ENCODE measurements at regions not wholly inside any gene's neighbourhood (a gene's known extent, or its start where the extent isn't known, plus 50 kb on each side); places are given as distances from the start of the nearest gene placed in this dataset.

DNA sequence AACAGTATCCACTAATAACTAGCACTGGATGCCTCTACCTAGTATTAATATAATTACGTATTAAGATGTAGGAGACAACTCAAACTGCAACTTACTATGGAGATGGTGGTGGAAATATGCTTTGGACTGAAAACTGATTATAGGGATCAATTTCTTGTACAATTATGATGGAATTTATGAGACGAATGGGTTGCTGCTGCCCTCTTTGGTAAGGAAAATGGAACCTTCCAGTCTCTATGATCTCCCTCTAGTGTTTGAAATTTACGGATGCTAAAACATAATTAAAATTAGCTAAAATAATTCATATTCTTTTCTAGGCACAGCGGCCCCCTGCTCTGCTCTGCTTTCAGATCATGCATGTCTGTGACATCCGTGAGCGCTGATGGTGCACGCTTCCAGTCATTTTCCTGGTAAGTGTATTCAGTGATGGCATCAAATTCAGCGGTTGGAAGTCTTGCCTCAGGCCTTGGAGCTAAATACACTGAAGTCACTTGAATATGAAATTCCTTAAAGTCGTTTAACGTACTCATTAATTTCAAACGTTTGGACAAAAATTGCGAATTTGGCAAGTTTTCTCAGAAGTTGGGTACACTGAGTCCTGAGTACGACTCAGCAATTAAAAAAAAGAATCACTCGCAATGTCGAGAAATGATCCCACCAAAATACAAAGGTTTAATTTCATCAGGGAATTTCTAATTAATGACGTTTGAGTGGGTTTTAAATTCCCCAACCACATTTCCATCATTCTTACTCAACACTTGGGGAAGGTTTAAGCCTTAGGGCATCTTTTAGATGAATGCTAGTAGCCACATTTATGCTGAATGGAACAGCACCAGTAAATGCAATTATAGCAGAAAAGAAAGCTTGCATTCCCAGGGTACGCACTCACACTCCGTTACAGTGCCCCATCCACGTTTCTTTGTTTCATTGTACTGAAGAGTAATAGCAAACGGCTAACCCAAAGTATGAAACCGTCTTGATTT is 132.6 kb downstream of the NR2F2 start:
- peak; percentile 13 to 30 for DNase-seq (ENCODE audit: low read depth in 2 of 2)
- no peak overlapping the region for H3K4me3 ChIP-seq (replicated peaks in 1 of 2; ENCODE audit: low read depth in 2 of 2, low read length in 2 of 2)
- TF ChIP-seq CTCF (IDR thresholded peaks at IDR 0.05; ENCODE audit: low read depth, low read length): no peak

DNA sequence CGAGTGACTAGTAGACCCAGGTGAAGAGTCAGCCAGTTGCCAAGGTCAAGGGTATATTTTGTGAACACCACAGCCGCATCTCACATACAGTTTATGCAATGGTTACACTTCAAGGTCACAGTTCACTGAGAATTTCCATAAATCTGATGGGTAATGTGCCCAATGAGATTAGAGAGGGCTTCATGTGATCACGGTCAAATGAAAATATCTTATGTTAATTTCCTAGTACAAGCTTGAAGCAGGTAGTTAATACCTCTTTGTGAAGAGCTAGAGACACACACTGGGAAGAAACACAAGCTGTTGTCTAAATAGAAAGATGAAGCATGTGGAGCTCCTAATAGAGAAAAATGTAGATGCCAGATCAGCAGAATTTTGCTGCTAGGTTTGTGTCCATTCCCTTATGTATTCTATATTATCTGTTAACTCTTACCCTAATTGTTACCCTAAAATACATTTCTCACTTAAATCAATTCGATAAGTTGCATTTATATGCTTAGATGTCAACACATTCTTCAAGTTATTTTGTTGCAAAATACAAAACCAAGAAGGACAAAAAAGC is 136.0 kb downstream of the NR2F2 start:
- DNase-seq (ENCODE audit: low read depth in 2 of 2): no peak
- TF ChIP-seq CTCF (IDR thresholded peaks at IDR 0.05; ENCODE audit: low read depth, low read length): no peak
- H3K4me3 ChIP-seq (replicated peaks in 1 of 2; ENCODE audit: low read depth in 2 of 2, low read length in 2 of 2): no peak overlapping the region

DNA sequence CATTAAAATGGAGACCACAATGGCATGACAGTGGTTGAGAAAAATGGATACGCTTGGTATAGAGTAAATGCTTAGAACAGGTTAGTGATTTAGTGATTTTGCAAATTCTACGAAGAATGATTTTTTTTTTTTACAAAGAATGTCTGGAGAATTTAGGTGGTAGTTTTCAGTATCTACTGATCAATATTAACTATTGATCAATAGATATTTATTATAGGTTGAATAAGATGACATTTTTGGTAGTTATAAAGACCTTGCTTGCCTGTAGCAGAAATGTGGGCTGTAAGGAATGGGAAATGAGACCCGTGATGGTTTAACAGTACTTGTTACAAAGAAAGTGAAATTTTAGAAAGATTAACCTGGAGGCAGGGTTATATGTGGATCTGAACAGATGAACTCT is 137.5 kb downstream of the NR2F2 start:
- no peak for DNase-seq (ENCODE audit: low read depth in 2 of 2)
- TF ChIP-seq CTCF (IDR thresholded peaks at IDR 0.05; ENCODE audit: low read depth, low read length): no peak
- H3K4me3 ChIP-seq (replicated peaks in 1 of 2; ENCODE audit: low read depth in 2 of 2, low read length in 2 of 2): no peak overlapping the region

GRCh38 chr15:96470681-96471310 is 140.3 kb downstream of the NR2F2 start:
- no peak for DNase-seq (ENCODE audit: low read depth in 2 of 2)
- TF ChIP-seq CTCF (IDR thresholded peaks at IDR 0.05; ENCODE audit: low read depth, low read length): no peak
- no peak overlapping the region for H3K4me3 ChIP-seq (replicated peaks in 1 of 2; ENCODE audit: low read depth in 2 of 2, low read length in 2 of 2)

GRCh38 chr15:96472681-96473080 is 142.2 kb downstream of the NR2F2 start:
- no peak for TF ChIP-seq CTCF (IDR thresholded peaks at IDR 0.05; ENCODE audit: low read depth, low read length)
- no peak overlapping the region for H3K4me3 ChIP-seq (replicated peaks in 1 of 2; ENCODE audit: low read depth in 2 of 2, low read length in 2 of 2)
- DNase-seq (ENCODE audit: low read depth in 2 of 2): no peak

DNA sequence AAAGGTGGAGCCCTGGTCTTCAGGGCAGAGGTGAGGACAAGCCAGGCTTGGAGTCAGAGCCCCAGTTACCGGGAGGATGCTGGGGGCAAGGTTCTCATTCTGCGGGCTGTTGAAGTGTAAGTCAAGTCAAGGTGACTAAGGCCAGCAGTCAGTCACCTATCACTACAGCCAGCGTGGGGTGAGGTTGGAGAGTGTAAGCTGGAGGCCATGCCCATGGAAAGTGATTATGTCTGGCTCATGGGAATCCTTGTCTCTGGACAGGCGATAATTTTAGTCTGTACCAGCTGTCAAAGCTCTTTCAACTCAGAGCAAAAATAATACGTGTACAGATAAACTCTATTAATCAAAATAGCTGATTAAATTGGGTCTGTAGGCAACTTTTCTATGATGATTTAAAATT is 143.1 kb downstream of the NR2F2 start:
- no peak overlapping the region for H3K4me3 ChIP-seq (replicated peaks in 1 of 2; ENCODE audit: low read depth in 2 of 2, low read length in 2 of 2)
- no peak for TF ChIP-seq CTCF (IDR thresholded peaks at IDR 0.05; ENCODE audit: low read depth, low read length)
- no peak for DNase-seq (ENCODE audit: low read depth in 2 of 2)

All from cardiac fibroblast (primary cell).